Ovary (tissue), 7 donors: ENCODE measurements at regions not wholly inside any gene's neighbourhood (a gene's known extent, or its start where the extent isn't known, plus 50 kb on each side); places are given as distances from the start of the nearest gene placed in this dataset.

Experiments used
- DNase-seq, 5 donors: peaks; one replicate each; pipeline ENCODE4 v3.0.0-alpha.2; 2019 to 2020
- H3K27ac ChIP-seq, 2 donors: fragments of 200-600 bp; one replicate each; pipeline versions ENCODE4 v1.5.1 to v1.8.0; 2019 to 2022
- H3K27me3 ChIP-seq: fragments of 200-600 bp; one replicate; pipeline ENCODE4 v1.8.0; 2022
- H3K36me3 ChIP-seq: fragments of 200-600 bp; sonication (generic); one replicate; pipeline ENCODE4 v1.5.1; 2019
- H3K4me1 ChIP-seq: one replicate; pipeline ENCODE4 v1.8.1; 2013; ENCODE audit warnings: mild to moderate bottlenecking, moderate library complexity; ENCODE audit not compliant: insufficient read depth
- H3K4me3 ChIP-seq: fragments of 200-600 bp; sonication (generic); one replicate; pipeline ENCODE4 v1.5.1; 2017
- H3K9me3 ChIP-seq, 2 donors: fragments of 200-600 bp in 1 of 2; sonication (generic) in 1 of 2; one replicate each; pipeline versions ENCODE4 v1.5.1 to v1.8.1; 2013 to 2019; ENCODE audit warnings: mild to moderate bottlenecking in 1 of 2, moderate library complexity in 1 of 2
- EP300 ChIP-seq: sonication (generic); formaldehyde crosslinking; IDR thresholded peaks from one replicate; pipeline ENCODE4 v1.6.1; 2017; ENCODE audit warnings: antibody characterized with exemption
- POLR2A ChIP-seq: fragments of 450-650 bp; IDR thresholded peaks from one replicate; pipeline ENCODE4 v1.6.1; 2017; ENCODE audit warnings: antibody characterized with exemption, mild to moderate bottlenecking, moderate library complexity
- WGBS, 3 donors: extraction: QIAGEN DNeasy Blood & Tissue Kit in 1 of 3; methylation state at CpG; one replicate each; pipeline versions ENCODE4 v1.1.5 to v1.1.7; 2013 to 2017; 5-methylcytosine and 5-hydroxymethylcytosine counted together
- intact Hi-C, 4 donors: fragments of 100-400 bp; cut with DNase I; formaldehyde crosslinking; loops; one replicate each; pipeline versions ENCODE4 v1.11.0 to v1.15.1; 2022 to 2023
- TF ChIP-seq, protein P1 (sequence below), 3 donors: fragments of 450-650 bp in 2 of 3; fragments of 200-600 bp in 1 of 3; IDR thresholded peaks; one replicate each; pipeline versions ENCODE4 v1.5.1 to v1.8.0; 2016 to 2022; ENCODE audit warnings: antibody characterized with exemption in 3 of 3, mild to moderate bottlenecking in 1 of 3
- donor health status: DM: no; HTN: no; CAD: no; lungs with moderate emphysema.
- donor health status: DM: no; HTN: no; CAD: no.
- donor health status: Bipolar disorder and iron deficiency.
- donor health status: DM: no; HTN: no; CAD: no.
- donor health status: DM: yes; HTN: yes; CAD: no.

DNA sequence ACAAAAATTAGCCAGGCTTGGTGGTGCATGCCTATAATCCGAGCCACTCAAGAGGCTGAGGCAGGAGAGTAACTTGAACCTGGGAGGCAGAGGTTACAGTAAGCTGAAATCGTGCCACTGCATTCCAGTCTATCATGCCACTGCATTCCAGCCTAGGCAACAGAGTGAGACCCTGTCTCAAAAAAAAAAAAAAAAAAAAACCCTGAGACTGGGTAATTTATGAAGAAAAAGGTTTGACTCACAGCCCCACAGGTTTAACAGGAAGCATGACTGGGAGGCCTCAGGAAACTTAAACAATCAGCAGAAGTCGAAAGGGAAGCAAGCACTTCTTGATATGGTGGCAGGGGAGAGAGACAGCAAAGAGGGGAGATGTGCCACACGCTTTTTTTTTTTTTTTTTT is 123.2 kb downstream of the GXYLT1 start:
- 71 to 73% (median 72%) methylated on average over 4 of the region's 4 CpGs for WGBS, 3 donors
- intact Hi-C loops: loop anchor here in 3 of 4 donors (10.0 kb wide), 3 partner anchors 747 to 1077 kb away; no protein-coding TSS in a partner anchor
- no peak overlapping the region for H3K27ac ChIP-seq

DNA sequence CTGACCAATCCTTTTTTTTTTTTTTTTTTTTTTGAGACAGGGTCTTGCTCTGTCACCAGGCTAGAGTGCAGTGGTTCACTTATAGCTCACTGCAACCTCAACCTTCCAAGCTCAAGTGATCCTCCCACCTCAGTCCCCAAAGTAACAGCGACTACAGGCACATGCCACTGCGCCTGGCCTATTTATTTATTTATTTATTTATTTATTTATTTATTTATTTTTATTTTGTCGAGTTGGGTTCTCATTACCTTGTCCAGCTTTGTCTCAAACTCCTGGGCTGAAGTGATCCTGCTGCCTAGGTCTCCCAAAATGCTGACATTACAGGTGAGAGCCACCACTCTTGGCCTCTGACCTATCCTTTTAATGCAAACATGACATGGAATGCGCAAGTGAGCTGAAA is 124.4 kb downstream of the GXYLT1 start:
- peaks cover 2% of the 10 kb centered on the region for H3K4me1 ChIP-seq
- no peaks in the 10 kb centered on the region for H3K27me3 ChIP-seq
- no peaks in the 10 kb centered on the region for H3K36me3 ChIP-seq
- H3K9me3 ChIP-seq: no peaks in the 10 kb centered on the region
- intact Hi-C loops: loop anchor here in 3 of 4 donors (10.0 kb wide), 3 partner anchors 745 to 1075 kb away; no protein-coding TSS in a partner anchor
- no peak overlapping the region for H3K27ac ChIP-seq
- no peak for DNase-seq
- 94 to 95% (median 94%) methylated on average over 4 of the region's 4 CpGs for WGBS, 3 donors
- TF ChIP-seq EP300 (no peak), POLR2A (no peak)
- TF ChIP-seq, protein P1, sequence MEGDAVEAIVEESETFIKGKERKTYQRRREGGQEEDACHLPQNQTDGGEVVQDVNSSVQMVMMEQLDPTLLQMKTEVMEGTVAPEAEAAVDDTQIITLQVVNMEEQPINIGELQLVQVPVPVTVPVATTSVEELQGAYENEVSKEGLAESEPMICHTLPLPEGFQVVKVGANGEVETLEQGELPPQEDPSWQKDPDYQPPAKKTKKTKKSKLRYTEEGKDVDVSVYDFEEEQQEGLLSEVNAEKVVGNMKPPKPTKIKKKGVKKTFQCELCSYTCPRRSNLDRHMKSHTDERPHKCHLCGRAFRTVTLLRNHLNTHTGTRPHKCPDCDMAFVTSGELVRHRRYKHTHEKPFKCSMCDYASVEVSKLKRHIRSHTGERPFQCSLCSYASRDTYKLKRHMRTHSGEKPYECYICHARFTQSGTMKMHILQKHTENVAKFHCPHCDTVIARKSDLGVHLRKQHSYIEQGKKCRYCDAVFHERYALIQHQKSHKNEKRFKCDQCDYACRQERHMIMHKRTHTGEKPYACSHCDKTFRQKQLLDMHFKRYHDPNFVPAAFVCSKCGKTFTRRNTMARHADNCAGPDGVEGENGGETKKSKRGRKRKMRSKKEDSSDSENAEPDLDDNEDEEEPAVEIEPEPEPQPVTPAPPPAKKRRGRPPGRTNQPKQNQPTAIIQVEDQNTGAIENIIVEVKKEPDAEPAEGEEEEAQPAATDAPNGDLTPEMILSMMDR (IDR thresholded peaks at IDR 0.05): no peak
- H3K4me3 ChIP-seq: no peak overlapping the region

More for the DNA sequence above, 123.2 kb downstream of the GXYLT1 start:
- no peak for DNase-seq
- Histone ChIP-seq H3K4me3 (no peak overlapping the region), H3K27me3 (no peaks in the 10 kb centered on the region), H3K36me3 (no peaks in the 10 kb centered on the region), H3K4me1 (peaks cover 2% of the 10 kb centered on the region), H3K9me3 (no peaks in the 10 kb centered on the region)
- TF ChIP-seq EP300 (no peak), POLR2A (no peak)
- TF ChIP-seq, protein P1 (IDR thresholded peaks at IDR 0.05): no peak

DNA sequence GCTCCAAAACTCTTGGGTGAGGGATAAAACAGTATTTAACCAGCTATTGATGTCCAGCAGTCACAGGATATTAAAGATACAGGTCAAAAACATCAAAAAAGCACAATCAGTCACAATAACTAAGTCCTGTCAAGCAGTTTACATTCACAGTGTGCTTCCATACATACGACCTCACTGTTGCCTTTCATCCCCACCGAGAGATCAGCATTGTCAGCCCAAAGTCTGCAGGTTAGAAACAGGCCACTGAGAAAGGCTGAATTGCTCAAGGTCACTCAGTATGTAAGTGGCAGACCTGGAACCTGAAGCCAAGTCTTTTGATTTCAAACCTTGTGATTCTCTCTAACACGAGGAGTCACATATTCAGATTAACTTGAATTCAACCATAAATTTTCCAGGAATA is 124.9 kb downstream of the GXYLT1 start:
- peaks cover 2% of the 10 kb centered on the region for H3K4me1 ChIP-seq
- 60 to 70% (median 68%) methylated on average over 3 of the region's 3 CpGs for WGBS, 3 donors
- no peak overlapping the region for H3K4me3 ChIP-seq
- TF ChIP-seq EP300: no peak
- TF ChIP-seq POLR2A: no peak
- TF ChIP-seq, protein P1 (IDR thresholded peaks at IDR 0.05): no peak
- no peaks in the 10 kb centered on the region for H3K27me3 ChIP-seq
- no peaks in the 10 kb centered on the region for H3K36me3 ChIP-seq
- no peak for DNase-seq
- intact Hi-C loops: loop anchor here in 3 of 4 donors (10.0 kb wide), 3 partner anchors 745 to 1075 kb away; no protein-coding TSS in a partner anchor
- no peaks in the 10 kb centered on the region for H3K9me3 ChIP-seq
- no peak overlapping the region for H3K27ac ChIP-seq

DNA sequence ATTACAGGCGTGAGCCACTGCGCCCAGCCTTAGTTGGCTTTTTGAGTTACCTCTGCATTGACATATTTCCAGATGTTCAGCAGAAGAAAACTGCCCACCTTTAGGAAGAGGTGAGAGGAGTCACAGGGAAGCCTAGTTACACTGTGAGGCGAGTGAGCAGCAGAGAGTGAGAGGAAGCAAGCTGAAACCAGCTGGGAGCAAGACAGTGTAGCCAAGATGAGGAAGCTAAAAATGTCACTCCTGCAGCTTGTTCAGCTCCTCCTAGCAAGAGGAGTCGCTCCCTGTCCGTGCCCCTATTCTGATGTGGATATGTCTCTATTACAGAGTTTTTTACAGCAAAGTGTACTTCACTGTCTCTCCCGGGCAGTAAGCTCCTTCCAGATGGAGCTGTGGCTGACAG is 127.6 kb downstream of the GXYLT1 start:
- Histone ChIP-seq H3K36me3 (no peaks in the 10 kb centered on the region), H3K4me1 (no peaks in the 10 kb centered on the region), H3K27ac (no peak overlapping the region), H3K9me3 (no peaks in the 10 kb centered on the region), H3K4me3 (no peak overlapping the region), H3K27me3 (no peaks in the 10 kb centered on the region)
- TF ChIP-seq EP300: no peak
- TF ChIP-seq POLR2A: no peak
- TF ChIP-seq, protein P1 (IDR thresholded peaks at IDR 0.05): no peak
- intact Hi-C loops: no loop called here
- DNase-seq: no peak
- WGBS, 3 donors: 46 to 50% (median 49%) methylated on average over 6 of the region's 6 CpGs
